Skin of body (tissue), 1 donor: ENCODE measurements at regions not wholly inside any gene's neighbourhood (a gene's known extent, or its start where the extent isn't known, plus 50 kb on each side); places are given as distances from the start of the nearest gene placed in this dataset.

Experiments
- DNase-seq: peaks from one replicate; lab custom pipeline; 2025; lab: John Stamatoyannopoulos, UW

GRCh38 chr6:122052346-122052900, 347.0 kb upstream of the HSF2 start:
- no peak for DNase-seq

- no peak for DNase-seq
Measured at GRCh38 chr6:122059918-122060317, 339.5 kb upstream of the HSF2 start.

GRCh38 chr6:122061855-122062254, 337.6 kb upstream of the HSF2 start:
- no peak for DNase-seq

GRCh38 chr6:122063076-122063475, 336.4 kb upstream of the HSF2 start:
- DNase-seq, result no peak

- no peak for DNase-seq
Measured at GRCh38 chr6:122063761-122064160, 335.7 kb upstream of the HSF2 start.

- no peak for DNase-seq
Measured at GRCh38 chr6:122066200-122066599, 333.3 kb upstream of the HSF2 start.

- no peak for DNase-seq
Measured at GRCh38 chr6:122068291-122068769, 331.1 kb upstream of the HSF2 start.

- DNase-seq, result no peak
Measured at GRCh38 chr6:122069932-122070331, 329.5 kb upstream of the HSF2 start.

GRCh38 chr6:122072014-122072647, 327.3 kb upstream of the HSF2 start:
- DNase-seq, result peak; percentile 50

GRCh38 chr6:122075084-122075838, 324.2 kb upstream of the HSF2 start:
- DNase-seq, result no peak

GRCh38 chr6:122075917-122076316, 323.5 kb upstream of the HSF2 start:
- peak; percentile 21 for DNase-seq

- DNase-seq, result no peak
Measured at GRCh38 chr6:122077603-122078002, 321.8 kb upstream of the HSF2 start.

GRCh38 chr6:122078481-122078880, 321.0 kb upstream of the HSF2 start:
- no peak for DNase-seq

GRCh38 chr6:122079916-122080315, 319.5 kb upstream of the HSF2 start:
- DNase-seq, result peak; percentile 8

GRCh38 chr6:122081921-122082320, 317.5 kb upstream of the HSF2 start:
- DNase-seq, result no peak

GRCh38 chr6:122082370-122082769, 317.1 kb upstream of the HSF2 start:
- no peak for DNase-seq

GRCh38 chr6:122092366-122092765, 307.1 kb upstream of the HSF2 start:
- no peak for DNase-seq

GRCh38 chr6:122098201-122098678, 301.2 kb upstream of the HSF2 start:
- peak; percentile 32 for DNase-seq

GRCh38 chr6:122102026-122102425, 297.4 kb upstream of the HSF2 start:
- DNase-seq, result no peak

GRCh38 chr6:122107256-122107852, 292.1 kb upstream of the HSF2 start:
- DNase-seq, result no peak

- DNase-seq, result no peak
Measured at GRCh38 chr6:122109075-122109474, 290.4 kb upstream of the HSF2 start.

- peak; percentile 67 for DNase-seq
Measured at GRCh38 chr6:122114717-122115116, 284.7 kb upstream of the HSF2 start.
